ENCODE measurements at regions not wholly inside any gene's neighbourhood (a gene's known extent, or its start where the extent isn't known, plus 50 kb on each side); places are given as distances from the start of the nearest gene placed in this dataset.
"Not testable (repeated sequence)": the region's sequence is repeated elsewhere in the genome, so short reads cannot be mapped to it uniquely, and the experiment has no call there.

- DNase-seq (ENCODE audit: low read depth, low spot score): no peak
Observed at GRCh38 chr11:101741479-101742175, 157.8 kb upstream of the TRPC6 start.

GRCh38 chr11:101741061-101741460 lies 157.3 kb upstream of the TRPC6 start:
- DNase-seq (ENCODE audit: low read depth, low spot score): no peak

- DNase-seq (ENCODE audit: low read depth, low spot score): no peak
Observed at GRCh38 chr11:101738452-101738851, 154.6 kb upstream of the TRPC6 start.

DNA sequence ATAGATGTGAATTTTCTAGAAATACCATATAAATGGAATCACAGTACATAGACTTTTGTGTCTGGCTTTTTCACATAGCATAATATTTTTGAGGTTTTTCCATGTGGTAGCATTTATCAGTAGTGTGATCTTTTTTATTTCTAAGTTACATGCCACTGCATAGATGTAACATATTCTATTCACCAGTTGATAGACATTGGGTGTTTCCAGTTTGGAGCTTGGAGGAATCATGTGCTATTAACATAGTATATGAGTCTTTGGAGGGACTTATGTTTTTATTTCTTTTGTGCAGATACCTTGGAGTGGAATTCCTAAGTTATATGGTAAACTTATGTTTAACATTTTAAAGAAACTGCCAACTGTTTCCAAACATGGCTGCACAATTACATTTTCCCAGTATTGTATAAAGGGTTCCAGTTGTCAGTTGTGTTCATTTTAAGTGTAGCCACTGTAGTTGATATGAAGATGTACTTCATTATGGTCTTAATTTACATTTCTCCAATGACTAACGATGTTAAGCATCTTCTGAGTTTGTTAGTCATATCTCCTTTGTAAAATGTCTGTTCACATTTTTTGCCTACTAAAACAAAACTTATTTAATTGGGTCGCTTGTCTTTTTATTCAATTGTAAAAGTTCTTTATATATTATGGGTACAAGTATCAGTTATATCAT lies 145.7 kb upstream of the TRPC6 start:
- DNase-seq (ENCODE audit: low read depth, low spot score): no peak

DNA sequence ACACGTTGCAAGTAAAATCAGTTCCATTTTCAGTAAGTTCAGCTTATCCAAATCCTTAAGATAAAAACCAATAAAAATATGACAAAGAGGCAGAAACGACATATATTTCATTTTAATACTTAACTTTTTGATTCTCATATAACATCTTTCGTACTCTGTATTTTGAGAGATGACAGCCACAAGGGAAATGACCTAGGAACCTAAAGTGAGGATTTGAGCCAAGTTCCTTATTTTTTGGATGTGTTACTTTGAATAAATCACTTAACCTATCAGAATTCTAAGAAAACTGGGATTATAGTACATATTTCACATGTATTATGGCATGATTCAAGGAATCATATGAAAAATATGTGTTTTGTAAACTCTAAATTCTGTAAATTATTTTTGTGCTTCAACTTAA lies 143.6 kb upstream of the TRPC6 start:
- DNase-seq (ENCODE audit: low read depth, low spot score): no peak

- DNase-seq (ENCODE audit: low read depth, low spot score): no peak
Observed at GRCh38 chr11:101726988-101727387, 143.2 kb upstream of the TRPC6 start.

DNA sequence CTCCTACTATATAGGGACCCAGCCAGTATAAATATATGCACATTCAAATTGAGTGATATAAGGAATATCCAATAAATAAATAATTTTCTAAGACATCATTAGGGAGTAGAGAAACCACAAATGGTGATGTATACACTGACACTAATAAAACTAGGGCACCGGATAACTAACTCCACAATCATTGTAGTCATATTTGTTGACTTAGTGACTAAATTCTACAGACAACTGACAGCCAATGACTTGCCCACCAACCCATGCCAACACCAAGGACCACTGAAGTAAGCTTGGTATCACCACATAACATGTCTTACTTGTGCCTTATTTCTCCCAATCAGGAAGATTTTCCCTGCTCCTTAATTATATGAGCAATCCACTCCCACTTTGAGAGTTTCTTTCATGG lies 139.6 kb upstream of the TRPC6 start:
- DNase-seq (ENCODE audit: low read depth, low spot score): no peak

DNA sequence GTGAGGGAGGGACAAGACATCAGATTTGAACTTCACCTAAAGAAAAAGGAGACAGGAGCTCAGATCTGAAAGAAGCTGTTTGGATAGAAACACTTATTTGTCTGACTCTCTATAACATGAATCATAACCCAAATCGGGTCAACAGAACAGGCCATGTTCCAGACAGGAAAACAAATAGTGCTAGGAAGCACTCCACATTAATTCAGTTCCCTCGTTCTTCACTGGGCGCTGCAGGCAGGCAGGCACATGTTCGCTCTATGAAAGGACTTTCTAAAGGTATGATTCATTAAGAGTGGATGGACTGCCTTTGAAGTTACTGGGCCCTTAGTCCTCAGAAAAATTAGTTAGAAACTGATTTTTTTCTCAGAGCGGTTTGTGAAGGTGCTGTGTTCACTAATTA lies 137.5 kb upstream of the TRPC6 start:
- DNase-seq (ENCODE audit: low read depth, low spot score): no peak

GRCh38 chr11:101718402-101718801 lies 134.6 kb upstream of the TRPC6 start:
- no peak for DNase-seq (ENCODE audit: low read depth, low spot score)

GRCh38 chr11:101717619-101718018 lies 133.8 kb upstream of the TRPC6 start:
- DNase-seq (ENCODE audit: low read depth, low spot score): no peak

- no peak for DNase-seq (ENCODE audit: low read depth, low spot score)
Observed at GRCh38 chr11:101715281-101715680, 131.5 kb upstream of the TRPC6 start.

- DNase-seq (ENCODE audit: low read depth, low spot score): no peak
Observed at GRCh38 chr11:101707477-101707876, 123.7 kb upstream of the TRPC6 start.

DNA sequence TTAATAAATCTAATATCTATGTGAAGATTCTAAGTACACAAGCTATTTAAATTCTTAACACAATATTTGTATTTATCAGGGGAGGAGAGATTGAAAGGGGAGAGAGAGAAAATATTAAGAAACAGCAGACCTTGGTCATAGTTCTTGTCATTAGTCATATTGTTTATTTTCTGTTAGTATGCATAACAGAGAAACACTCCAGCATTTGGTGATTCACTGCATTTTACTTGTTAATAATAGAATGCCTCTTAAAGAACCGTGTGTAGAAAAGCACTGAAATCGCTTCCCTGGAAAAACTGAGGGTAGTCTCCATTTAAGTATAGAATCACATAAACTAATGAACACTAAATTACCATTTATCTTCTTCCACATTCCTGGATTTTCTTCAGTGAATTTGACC lies 122.7 kb upstream of the TRPC6 start:
- no peak for DNase-seq (ENCODE audit: low read depth, low spot score)

GRCh38 chr11:101705972-101706371 lies 122.2 kb upstream of the TRPC6 start:
- no peak for DNase-seq (ENCODE audit: low read depth, low spot score)

DNA sequence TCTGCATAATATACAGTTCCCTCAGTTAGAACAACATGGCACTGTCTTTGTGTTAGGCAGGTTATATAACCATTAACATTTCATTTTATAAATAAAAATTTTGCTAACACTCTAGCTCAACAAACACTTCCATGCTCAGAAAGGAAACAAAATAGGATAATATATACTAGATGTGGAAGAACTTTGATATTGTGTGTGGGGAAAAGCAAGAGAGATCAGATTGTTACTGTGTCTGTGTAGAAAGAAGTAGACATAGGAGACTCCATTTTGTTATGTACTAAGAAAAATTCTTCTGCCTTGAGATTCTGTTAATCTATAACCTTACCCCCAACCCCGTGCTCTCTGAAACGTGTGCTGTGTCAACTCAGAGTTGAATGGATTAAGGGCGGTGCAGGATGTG lies 111.1 kb upstream of the TRPC6 start:
- not testable (repeated sequence) for DNase-seq (ENCODE audit: low read depth, low spot score)

GRCh38 chr11:101692980-101693379 lies 109.2 kb upstream of the TRPC6 start:
- DNase-seq (ENCODE audit: low read depth, low spot score): no peak

- DNase-seq (ENCODE audit: low read depth, low spot score): peak; percentile 15
Observed at GRCh38 chr11:101686514-101686913, 102.7 kb upstream of the TRPC6 start.

GRCh38 chr11:101668236-101668635 lies 84.4 kb upstream of the TRPC6 start:
- no peak for DNase-seq (ENCODE audit: low read depth, low spot score)

- DNase-seq (ENCODE audit: low read depth, low spot score): no peak
Observed at GRCh38 chr11:101666916-101667315, 83.1 kb upstream of the TRPC6 start.

DNA sequence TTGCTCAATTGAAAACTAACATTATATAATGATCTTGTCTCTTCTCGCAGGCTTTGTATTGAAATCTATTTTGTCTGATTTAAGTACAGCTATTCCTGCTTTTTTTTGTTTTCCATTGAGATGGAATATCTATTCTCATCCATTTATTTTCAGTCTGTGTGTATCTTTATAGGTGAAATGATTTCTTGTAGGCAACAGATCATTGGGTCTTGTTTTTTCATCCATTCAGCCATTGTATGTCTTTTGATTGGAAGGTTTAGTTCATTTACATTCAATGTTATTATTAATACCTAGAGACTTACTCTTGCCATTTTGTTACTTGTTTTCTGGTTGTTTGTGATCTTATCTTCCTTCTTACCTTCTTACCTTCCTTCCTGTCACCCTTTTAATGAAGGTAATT lies 77.8 kb upstream of the TRPC6 start:
- DNase-seq (ENCODE audit: low read depth, low spot score): no peak

Measured in smooth muscle cell of the brain vasculature (primary cell).